Esophagus squamous epithelium (tissue), 5 donors: ENCODE measurements at regions not wholly inside any gene's neighbourhood (a gene's known extent, or its start where the extent isn't known, plus 50 kb on each side); places are given as distances from the start of the nearest gene placed in this dataset.
"Not testable (repeated sequence)": the region's sequence is repeated elsewhere in the genome, so short reads cannot be mapped to it uniquely, and the experiment has no call there.

Experiments
- DNase-seq: peaks from one replicate; lab custom pipeline; 2025; lab: John Stamatoyannopoulos, UW
- H3K27ac ChIP-seq, 4 donors: fragments of 200-600 bp; sonication (generic); one replicate each; pipeline ENCODE4 v1.5.1; 2016 to 2019; ENCODE audit warnings: mild to moderate bottlenecking in 1 of 4
- H3K27me3 ChIP-seq, 4 donors: fragments of 200-600 bp; sonication (generic); 1 replicate in 3 of 4; 2 replicates in 1 of 4; pipeline versions ENCODE4 v1.5.1 to v1.6.0; 2017 to 2021; ENCODE audit warnings: antibody characterized with exemption in 1 of 4
- H3K36me3 ChIP-seq, 3 donors: fragments of 200-600 bp; sonication (generic); one replicate each; pipeline ENCODE4 v1.5.1; 2016 to 2019
- H3K4me1 ChIP-seq, 3 donors: fragments of 200-600 bp; sonication (generic); one replicate each; pipeline ENCODE4 v1.5.1; 2017 to 2019
- H3K4me3 ChIP-seq, 4 donors: fragments of 200-600 bp; sonication (generic); 1 replicate in 3 of 4; 2 replicates in 1 of 4; pipeline ENCODE4 v1.5.1; 2016 to 2019; ENCODE audit warnings: mild to moderate bottlenecking in 2 of 4, moderate library complexity in 1 of 4
- H3K9me3 ChIP-seq, 3 donors: fragments of 200-600 bp; sonication (generic); one replicate each; pipeline ENCODE4 v1.5.1; 2016 to 2019
- CTCF ChIP-seq, 6 experiments: fragments of 450-650 bp in 4 of 6; fragments of 200-600 bp in 2 of 6; sonication (generic) in 2 of 6; IDR thresholded peaks; one replicate each; pipeline ENCODE4 v1.5.1; 2016 to 2019; ENCODE audit warnings: antibody characterized with exemption in 6 of 6, mild to moderate bottlenecking in 4 of 6, moderate library complexity in 4 of 6
- POLR2A ChIP-seq, 4 donors: fragments of 450-650 bp; IDR thresholded peaks; one replicate each; pipeline ENCODE4 v1.6.1; 2017; ENCODE audit warnings: antibody characterized with exemption in 4 of 4, mild to moderate bottlenecking in 4 of 4, moderate library complexity in 3 of 4
- WGBS, 2 donors: methylation state at CpG; one replicate each; pipeline ENCODE4 v1.1.5; 2018; 5-methylcytosine and 5-hydroxymethylcytosine counted together
- intact Hi-C: fragments of 100-400 bp; cut with DNase I; formaldehyde crosslinking; loops from one replicate; pipeline ENCODE4 v1.15.0; 2022
- donor health status: DM: yes; HTN: yes; CAD: no.

GRCh38 chr1:65577278-65577677, 156.8 kb downstream of the LEPR start:
- 66 to 78% methylated on average over 4 of the region's 4 CpGs for WGBS, 2 donors
- Histone ChIP-seq H3K36me3 (peaks cover 0 to 8% (median 0%) of the 10 kb centered on the region in 3 donors), H3K4me1 (no peaks in the 10 kb centered on the region), H3K4me3 (no peak overlapping the region), H3K27ac (no peak overlapping the region), H3K9me3 (no peaks in the 10 kb centered on the region), H3K27me3 (no peaks in the 10 kb centered on the region)
- intact Hi-C loops = no loop called here
- TF ChIP-seq CTCF (IDR thresholded peaks at IDR 0.05) (no peak), POLR2A (IDR thresholded peaks at IDR 0.05) (no peak)
- DNase-seq = no peak

- H3K4me3 ChIP-seq, H3K27ac ChIP-seq, H3K27me3 ChIP-seq, intact Hi-C loops, DNase-seq, H3K9me3 ChIP-seq, H3K4me1 ChIP-seq, H3K36me3 ChIP-seq: not testable (repeated sequence)
- 82 to 92% methylated on average over 3 of the region's 3 CpGs for WGBS, 2 donors
These were observed 157.5 kb downstream of the LEPR start for GRCh38 chr1:65577982-65578381.

- H3K36me3 ChIP-seq = peaks cover 0 to 4% (median 0%) of the 10 kb centered on the region in 3 donors
- no peaks in the 10 kb centered on the region for H3K9me3 ChIP-seq
- H3K4me1 ChIP-seq = no peaks in the 10 kb centered on the region
- DNase-seq = no peak
- 56 to 78% methylated on average over 2 of the region's 2 CpGs for WGBS, 2 donors
- intact Hi-C loops = no loop called here
- H3K27ac ChIP-seq = no peak overlapping the region
- TF ChIP-seq POLR2A (IDR thresholded peaks at IDR 0.05) = no peak
- no peak for TF ChIP-seq CTCF (IDR thresholded peaks at IDR 0.05)
- no peak overlapping the region for H3K4me3 ChIP-seq
- no peaks in the 10 kb centered on the region for H3K27me3 ChIP-seq
These were observed 160.7 kb downstream of the LEPR start for GRCh38 chr1:65581119-65581518.

GRCh38 chr1:65584399-65584798, 163.9 kb downstream of the LEPR start:
- Histone ChIP-seq H3K4me1 (no peaks in the 10 kb centered on the region), H3K4me3 (no peak overlapping the region), H3K9me3 (no peaks in the 10 kb centered on the region), H3K27me3 (no peaks in the 10 kb centered on the region), H3K27ac (no peak overlapping the region), H3K36me3 (no peaks in the 10 kb centered on the region)
- intact Hi-C loops = no loop called here
- WGBS, 2 donors = 75 to 76% methylated on average over 2 of the region's 2 CpGs
- DNase-seq = no peak
- TF ChIP-seq CTCF (IDR thresholded peaks at IDR 0.05) (no peak), POLR2A (IDR thresholded peaks at IDR 0.05) (no peak)

- Histone ChIP-seq H3K4me1 (no peaks in the 10 kb centered on the region), H3K27me3 (no peaks in the 10 kb centered on the region), H3K4me3 (no peak overlapping the region), H3K27ac (no peak overlapping the region), H3K36me3 (no peaks in the 10 kb centered on the region), H3K9me3 (no peaks in the 10 kb centered on the region)
- TF ChIP-seq CTCF (IDR thresholded peaks at IDR 0.05) = no peak
- TF ChIP-seq POLR2A (IDR thresholded peaks at IDR 0.05) = no peak
- intact Hi-C loops = no loop called here
- no peak for DNase-seq
- WGBS, 2 donors = 85 to 95% methylated on average over 2 of the region's 2 CpGs
These were observed 169.8 kb downstream of the LEPR start for GRCh38 chr1:65590279-65590678.

- no peaks in the 10 kb centered on the region for H3K9me3 ChIP-seq
- H3K36me3 ChIP-seq = no peaks in the 10 kb centered on the region
- H3K4me3 ChIP-seq = no peak overlapping the region
- no peaks in the 10 kb centered on the region for H3K4me1 ChIP-seq
- H3K27ac ChIP-seq = no peak overlapping the region
- no peaks in the 10 kb centered on the region for H3K27me3 ChIP-seq
- TF ChIP-seq POLR2A (IDR thresholded peaks at IDR 0.05) (no peak), CTCF (IDR thresholded peaks at IDR 0.05) (no peak)
- DNase-seq = no peak
- intact Hi-C loops = no loop called here
- WGBS, 2 donors = 78 to 80% methylated on average over 2 of the region's 2 CpGs
These were observed 173.0 kb downstream of the LEPR start for GRCh38 chr1:65593516-65593915.
